K562 (cell line): ENCODE measurements at regions not wholly inside any gene's neighbourhood (a gene's known extent, or its start where the extent isn't known, plus 50 kb on each side); places are given as distances from the start of the nearest gene placed in this dataset.

Experiments
- ATAC-seq: fragments of 200-7000 bp; cut with Tn5 transposase; 3 replicates; pipeline ENCODE4 v1.9.1; 2020; ENCODE audit warnings: moderate library complexity
- BruUV-seq: library from RNA; stranded (reverse); fragments of 400-500 nt; replicated peaks from 2 replicates; lab custom pipeline; 2021; lab: Mats Ljungman, UMichigan
- CTCF ChIA-PET: fragments of 300-600 bp; formaldehyde crosslinking; extraction: SDS; loops from one replicate; lab custom pipeline; 2021; ENCODE audit warnings: low intra/inter-chr PET ratio; lab: Yijun Ruan, JAX
- POLR2A ChIA-PET: fragments of 300-600, 350-650 bp; sonication (Branson Sonifier 250); formaldehyde crosslinking; extraction: SDS; loops from one replicate; lab custom pipeline; 2021; ENCODE audit warnings: antibody characterized with exemption, inconsistent platforms; lab: Yijun Ruan, JAX
- DNase-seq, 4 experiments: peaks; one replicate each; pipeline versions ENCODE4 v3.0.0 to v3.0.0-alpha.2; 2011 to 2018; ENCODE audit warnings: low spot score in 3 of 4, mixed read lengths in 3 of 4; ENCODE audit errors: extremely low read depth in 1 of 4
- FAIRE-seq: peaks from 2 replicates; lab custom pipeline; 2011; peaks lifted over from hg19 to GRCh38; lab: Jason Lieb, UNC
- H2AFZ ChIP-seq: 2 replicates; pipeline ENCODE4 v1.6.0; 2011; ENCODE audit warnings: low read depth, low read length, control low read depth, inconsistent platforms
- H3K27ac ChIP-seq: fragments of 200-600 bp; 3 replicates; pipeline ENCODE4 v1.8.0; 2011; ENCODE audit warnings: low read depth, mild to moderate bottlenecking, control low read depth, inconsistent platforms, low read length, moderate library complexity, mixed read lengths; ENCODE audit errors: extremely low read depth
- H3K27me3 ChIP-seq, 2 experiments: fragments of 300-600 bp in 1 of 2; 2 replicates in 1 of 2; 3 replicates in 1 of 2; pipeline versions ENCODE4 v1.6.0 to v1.8.0; 2011; ENCODE audit warnings: inconsistent platforms in 2 of 2, low read length in 2 of 2, mild to moderate bottlenecking in 1 of 2, mixed read lengths in 1 of 2, moderate library complexity in 1 of 2; ENCODE audit not compliant: control insufficient read depth in 2 of 2, insufficient read depth in 2 of 2
- H3K36me3 ChIP-seq: fragments of 300-600 bp; 3 replicates; pipeline ENCODE4 v1.8.0; 2011; ENCODE audit warnings: mild to moderate bottlenecking, low read length, inconsistent platforms; ENCODE audit not compliant: control insufficient read depth, insufficient read depth
- H3K4me1 ChIP-seq, 2 experiments: fragments of 200-600 bp in 1 of 2; replicated peaks in 1 of 2; 2 replicates in 1 of 2; 3 replicates in 1 of 2; pipeline versions ENCODE4 v1.5.1 to v1.8.0; 2011; ENCODE audit warnings: inconsistent platforms in 2 of 2, low read length in 2 of 2, mild to moderate bottlenecking in 1 of 2, mixed read lengths in 1 of 2, moderate library complexity in 1 of 2; ENCODE audit not compliant: control insufficient read depth in 2 of 2, insufficient read depth in 2 of 2
- H3K4me2 ChIP-seq: 2 replicates; pipeline ENCODE4 v1.6.1; 2011; ENCODE audit warnings: low read length, control low read depth, inconsistent platforms, mixed read lengths; ENCODE audit not compliant: insufficient read depth
- H3K4me3 ChIP-seq: fragments of 200-600 bp; sonication (generic), shearing (Covaris generic); 2 replicates; pipeline ENCODE4 v1.5.1; 2016; ENCODE audit warnings: control low read depth, inconsistent platforms
- H3K79me2 ChIP-seq: fragments of 200-600 bp; 3 replicates; pipeline ENCODE4 v1.8.0; 2011; ENCODE audit warnings: low read length, inconsistent platforms; ENCODE audit not compliant: control insufficient read depth, insufficient read depth
- H3K9ac ChIP-seq, 2 experiments: 2 replicates each; pipeline versions ENCODE4 v1.6.0 to v1.6.1; 2011; ENCODE audit warnings: low read depth in 2 of 2, low read length in 2 of 2, control low read depth in 1 of 2, inconsistent platforms in 1 of 2, mild to moderate bottlenecking in 1 of 2, mixed read lengths in 1 of 2; ENCODE audit not compliant: insufficient read depth in 1 of 2
- H3K9me1 ChIP-seq: one replicate; pipeline ENCODE4 v1.6.0; 2011; ENCODE audit warnings: inconsistent platforms, mild to moderate bottlenecking, low read length, moderate library complexity; ENCODE audit not compliant: control insufficient read depth, insufficient read depth
- H3K9me3 ChIP-seq: replicated peaks from 2 replicates; pipeline ENCODE4 v1.5.1; 2011; ENCODE audit warnings: low read depth, low read length, inconsistent platforms; ENCODE audit not compliant: control insufficient read depth, insufficient read depth
- H4K20me1 ChIP-seq: replicated peaks from 2 replicates; pipeline ENCODE4 v1.6.1; 2011; ENCODE audit warnings: low read length, inconsistent platforms, mixed read lengths; ENCODE audit not compliant: control insufficient read depth, insufficient read depth
- ATF2 ChIP-seq: sonication (generic); formaldehyde crosslinking; IDR thresholded peaks from 2 replicates; pipeline ENCODE4 v1.8.1; 2022; ENCODE audit warnings: missing genetic modification reagents
- ATF6 ChIP-seq: sonication (generic); formaldehyde crosslinking; IDR thresholded peaks from 2 replicates; pipeline ENCODE4 v1.4.0; 2020; ENCODE audit warnings: mild to moderate bottlenecking, missing genetic modification reagents
- BACH1 ChIP-seq: fragments of 200-800 bp; sonication (Bioruptor generic); IDR thresholded peaks from 2 replicates; pipeline ENCODE4 v1.6.1; 2016; ENCODE audit warnings: missing genetic modification characterization, missing compliant biosample characterization
- EGR1 ChIP-seq: fragments of 450-650 bp; conservative IDR thresholded peaks from 2 replicates; pipeline ENCODE4 v1.6.1; 2017; ENCODE audit warnings: mild to moderate bottlenecking
- ELF2 ChIP-seq: fragments of 250-450 bp; sonication (Bioruptor Pico); IDR thresholded peaks from 2 replicates; pipeline ENCODE4 v1.5.0; 2021; ENCODE audit warnings: mild to moderate bottlenecking
- ETV5 ChIP-seq: sonication (generic); formaldehyde crosslinking; IDR thresholded peaks from 2 replicates; pipeline ENCODE4 v1.4.0; 2020; ENCODE audit warnings: low read depth, mild to moderate bottlenecking, missing genetic modification reagents
- GTF2F1 ChIP-seq: IDR thresholded peaks from 2 replicates; pipeline ENCODE4 v1.6.1; 2011; ENCODE audit warnings: low read depth, low read length, improper control_type of control experiment
- SMARCC2 ChIP-seq: fragments of 450-650 bp; IDR thresholded peaks from 2 replicates; pipeline ENCODE4 v1.6.1; 2017; ENCODE audit warnings: antibody characterized with exemption, moderate library complexity, mild to moderate bottlenecking, low read depth
- SUPT5H ChIP-seq: fragments of 450-650 bp; IDR thresholded peaks from 2 replicates; pipeline ENCODE4 v1.6.1; 2016
- ZNF354B ChIP-seq: fragments of 250-450 bp; sonication (Bioruptor Pico); IDR thresholded peaks from 2 replicates; pipeline ENCODE4 v1.4.0; 2020
- WGBS: fragments of 100-300 bp; shearing (Covaris generic); methylation state at CpG from one replicate; pipeline ENCODE4 v1.1.6; 2016; ENCODE audit warnings: low coverage, mixed read lengths; ENCODE audit not compliant: insufficient coverage; ENCODE audit errors: missing lambda C conversion rate; 5-methylcytosine and 5-hydroxymethylcytosine counted together
- in situ Hi-C: fragments of 300-500 bp; cut with MboI; formaldehyde crosslinking; loops from 4 replicates; pipeline ENCODE4 v1.15.0; 2018; ENCODE audit warnings: inconsistent platforms, mixed read lengths
- intact Hi-C: fragments of 100-400 bp; cut with micrococcal nuclease; formaldehyde crosslinking; loops from 2 replicates; pipeline ENCODE4 v1.14.2; 2022

- DNase-seq (no peak), ATAC-seq (no peak), FAIRE-seq (no peak)
- Histone ChIP-seq H3K4me1 (no peaks in the 10 kb centered on the region), H4K20me1 (no peaks in the 10 kb centered on the region), H3K9ac (no peak overlapping the region), H3K79me2 (no peaks in the 10 kb centered on the region), H3K27ac (no peak overlapping the region), H3K4me3 (no peak overlapping the region), H3K9me3 (0 out of 2 replicates have a peak, but pooled peaks cover 2% of the 10 kb centered on the region), H3K4me2 (no peak overlapping the region), H2AFZ (no peak overlapping the region), H3K27me3 (no peaks in the 10 kb centered on the region), H3K9me1 (no peaks in the 10 kb centered on the region), H3K36me3 (no peaks in the 10 kb centered on the region)
- ChIA-PET CTCF (no interaction called here), POLR2A (interaction anchor here (0.5 to 0.9 kb wide), 2 partner anchors 34 to 61 kb away, joined by 3 read pairs; no protein-coding TSS in a partner anchor)
- WGBS = 30% methylated on average over 2 of the region's 2 CpGs
- BruUV-seq = no TSS peak
- intact Hi-C loops = no loop called here
- no peak for TF ChIP-seq BACH1
- TF ChIP-seq SMARCC2 = no peak
- TF ChIP-seq ZNF354B = no peak
- TF ChIP-seq ETV5 (CRISPR knock-in tag) = no peak
- no peak for TF ChIP-seq ELF2 (CRISPR knock-in tag)
- no peak for TF ChIP-seq ATF2
- TF ChIP-seq ATF6 (CRISPR knock-in tag) = no peak
- TF ChIP-seq SUPT5H = no peak
- TF ChIP-seq EGR1 = no peak
- no peak for TF ChIP-seq GTF2F1
- in situ Hi-C loops = no loop called here
These were observed 818.8 kb downstream of the MAT2B start for GRCh38 chr5:164324239-164324638.
